WTC11 (cell line): ENCODE measurements at regions not wholly inside any gene's neighbourhood (a gene's known extent, or its start where the extent isn't known, plus 50 kb on each side); places are given as distances from the start of the nearest gene placed in this dataset.

Source experiments
- ETV6 ChIP-seq: sonication (generic); formaldehyde crosslinking; IDR thresholded peaks from 2 replicates; pipeline ENCODE4 v1.8.1; 2022; ENCODE audit warnings: mild to moderate bottlenecking, missing genetic modification reagents
- FOXP1 ChIP-seq: sonication (generic); formaldehyde crosslinking; IDR thresholded peaks from 2 replicates; pipeline ENCODE4 v1.8.0; 2022; ENCODE audit warnings: missing genetic modification reagents, mild to moderate bottlenecking, moderate library complexity, borderline replicate concordance
- NFE2L1 ChIP-seq: sonication (generic); formaldehyde crosslinking; IDR thresholded peaks from 2 replicates; pipeline ENCODE4 v1.8.1; 2023; ENCODE audit warnings: missing genetic modification reagents
- NR3C1 ChIP-seq: sonication (generic); formaldehyde crosslinking; conservative IDR thresholded peaks from 2 replicates; pipeline ENCODE4 v1.8.1; 2023; ENCODE audit warnings: low read depth, mild to moderate bottlenecking, missing genetic modification reagents
- ZNF317 ChIP-seq: sonication (generic); formaldehyde crosslinking; IDR thresholded peaks from 2 replicates; pipeline ENCODE4 v1.8.1; 2023; ENCODE audit warnings: low read depth, mild to moderate bottlenecking, moderate library complexity, missing genetic modification reagents, borderline replicate concordance
- ZNF396 ChIP-seq: fragments of 250-450 bp; sonication (Bioruptor Pico); IDR thresholded peaks from 2 replicates; pipeline ENCODE4 v1.8.0; 2021; ENCODE audit warnings: mild to moderate bottlenecking, moderate library complexity, borderline replicate concordance
- TF ChIP-seq, protein P1 (sequence below): sonication (generic); formaldehyde crosslinking; conservative IDR thresholded peaks from 2 replicates; pipeline ENCODE4 v1.8.1; 2022; ENCODE audit warnings: mild to moderate bottlenecking, missing genetic modification reagents
- TF ChIP-seq, protein P2 (sequence below): fragments of 200-600 bp; IDR thresholded peaks from 2 replicates; pipeline ENCODE4 v1.8.0; 2022; ENCODE audit warnings: antibody characterized with exemption
- TF ChIP-seq, protein P3 (sequence below): sonication (generic); formaldehyde crosslinking; IDR thresholded peaks from 2 replicates; pipeline ENCODE4 v1.8.1; 2022; ENCODE audit warnings: missing genetic modification reagents, borderline replicate concordance
- TF ChIP-seq, protein P4 (sequence below): sonication (generic); formaldehyde crosslinking; IDR thresholded peaks from 2 replicates; pipeline ENCODE4 v1.8.0; 2022; ENCODE audit warnings: mild to moderate bottlenecking, missing genetic modification reagents
- TF ChIP-seq, protein P5 (sequence below): sonication (generic); formaldehyde crosslinking; IDR thresholded peaks from 2 replicates; pipeline ENCODE4 v1.8.0; 2022; ENCODE audit warnings: mild to moderate bottlenecking, missing genetic modification reagents
- TF ChIP-seq, protein P6 (sequence below): sonication (generic); formaldehyde crosslinking; IDR thresholded peaks from 2 replicates; pipeline ENCODE4 v1.8.1; 2022; ENCODE audit warnings: mild to moderate bottlenecking, moderate library complexity, missing genetic modification reagents
- TF ChIP-seq, protein P7 (sequence below): sonication (generic); formaldehyde crosslinking; IDR thresholded peaks from 2 replicates; pipeline ENCODE4 v1.8.1; 2023; ENCODE audit warnings: mild to moderate bottlenecking, moderate library complexity, missing genetic modification reagents

DNA sequence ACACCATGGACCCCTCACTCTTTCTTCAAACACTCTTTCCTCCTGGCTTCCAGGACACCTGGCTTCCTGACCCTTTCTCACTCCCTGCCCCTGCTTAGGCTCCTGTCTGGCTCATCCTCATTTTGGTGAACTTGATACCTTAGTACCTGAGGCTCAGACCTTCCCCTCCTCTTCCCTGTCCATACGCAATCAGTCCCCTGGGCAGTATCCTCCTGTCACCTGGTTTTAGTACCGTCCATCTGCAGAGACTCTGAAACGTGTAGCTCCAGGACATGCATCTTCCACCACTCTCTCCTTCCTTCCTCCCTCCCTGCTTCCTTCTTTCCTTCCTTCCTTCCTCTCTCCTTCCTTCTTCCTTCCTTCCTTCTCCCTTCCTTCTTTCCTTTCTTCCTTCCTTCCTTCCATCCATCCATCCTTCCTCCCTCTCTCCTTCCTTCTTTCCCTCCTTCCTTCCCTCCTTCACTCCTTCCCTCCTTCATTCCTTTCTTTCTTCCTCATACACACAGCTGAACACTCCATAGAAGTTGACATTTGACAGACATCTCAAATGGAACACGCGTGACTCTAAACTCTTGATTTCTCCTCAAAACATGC, 1488.6 kb downstream of the TBC1D22A start:
- TF ChIP-seq, protein P1, sequence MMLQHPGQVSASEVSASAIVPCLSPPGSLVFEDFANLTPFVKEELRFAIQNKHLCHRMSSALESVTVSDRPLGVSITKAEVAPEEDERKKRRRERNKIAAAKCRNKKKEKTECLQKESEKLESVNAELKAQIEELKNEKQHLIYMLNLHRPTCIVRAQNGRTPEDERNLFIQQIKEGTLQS: no peak
- TF ChIP-seq, protein P2, sequence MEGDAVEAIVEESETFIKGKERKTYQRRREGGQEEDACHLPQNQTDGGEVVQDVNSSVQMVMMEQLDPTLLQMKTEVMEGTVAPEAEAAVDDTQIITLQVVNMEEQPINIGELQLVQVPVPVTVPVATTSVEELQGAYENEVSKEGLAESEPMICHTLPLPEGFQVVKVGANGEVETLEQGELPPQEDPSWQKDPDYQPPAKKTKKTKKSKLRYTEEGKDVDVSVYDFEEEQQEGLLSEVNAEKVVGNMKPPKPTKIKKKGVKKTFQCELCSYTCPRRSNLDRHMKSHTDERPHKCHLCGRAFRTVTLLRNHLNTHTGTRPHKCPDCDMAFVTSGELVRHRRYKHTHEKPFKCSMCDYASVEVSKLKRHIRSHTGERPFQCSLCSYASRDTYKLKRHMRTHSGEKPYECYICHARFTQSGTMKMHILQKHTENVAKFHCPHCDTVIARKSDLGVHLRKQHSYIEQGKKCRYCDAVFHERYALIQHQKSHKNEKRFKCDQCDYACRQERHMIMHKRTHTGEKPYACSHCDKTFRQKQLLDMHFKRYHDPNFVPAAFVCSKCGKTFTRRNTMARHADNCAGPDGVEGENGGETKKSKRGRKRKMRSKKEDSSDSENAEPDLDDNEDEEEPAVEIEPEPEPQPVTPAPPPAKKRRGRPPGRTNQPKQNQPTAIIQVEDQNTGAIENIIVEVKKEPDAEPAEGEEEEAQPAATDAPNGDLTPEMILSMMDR: no peak
- TF ChIP-seq, protein P3, sequence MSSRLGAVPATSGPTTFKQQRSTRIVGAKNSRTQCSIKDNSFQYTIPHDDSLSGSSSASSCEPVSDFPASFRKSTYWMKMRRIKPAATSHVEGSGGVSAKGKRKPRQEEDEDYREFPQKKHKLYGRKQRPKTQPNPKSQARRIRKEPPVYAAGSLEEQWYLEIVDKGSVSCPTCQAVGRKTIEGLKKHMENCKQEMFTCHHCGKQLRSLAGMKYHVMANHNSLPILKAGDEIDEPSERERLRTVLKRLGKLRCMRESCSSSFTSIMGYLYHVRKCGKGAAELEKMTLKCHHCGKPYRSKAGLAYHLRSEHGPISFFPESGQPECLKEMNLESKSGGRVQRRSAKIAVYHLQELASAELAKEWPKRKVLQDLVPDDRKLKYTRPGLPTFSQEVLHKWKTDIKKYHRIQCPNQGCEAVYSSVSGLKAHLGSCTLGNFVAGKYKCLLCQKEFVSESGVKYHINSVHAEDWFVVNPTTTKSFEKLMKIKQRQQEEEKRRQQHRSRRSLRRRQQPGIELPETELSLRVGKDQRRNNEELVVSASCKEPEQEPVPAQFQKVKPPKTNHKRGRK (CRISPR knock-in tag): no peak
- TF ChIP-seq ZNF317 (CRISPR knock-in tag) (no peak), FOXP1 (CRISPR knock-in tag) (no peak), NFE2L1 (no peak), ZNF396 (CRISPR knock-in tag) (no peak), ETV6 (CRISPR knock-in tag) (no peak), NR3C1 (CRISPR knock-in tag) (no peak)
- TF ChIP-seq, protein P4, sequence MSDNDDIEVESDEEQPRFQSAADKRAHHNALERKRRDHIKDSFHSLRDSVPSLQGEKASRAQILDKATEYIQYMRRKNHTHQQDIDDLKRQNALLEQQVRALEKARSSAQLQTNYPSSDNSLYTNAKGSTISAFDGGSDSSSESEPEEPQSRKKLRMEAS (CRISPR knock-in tag): no peak
- TF ChIP-seq, protein P5, sequence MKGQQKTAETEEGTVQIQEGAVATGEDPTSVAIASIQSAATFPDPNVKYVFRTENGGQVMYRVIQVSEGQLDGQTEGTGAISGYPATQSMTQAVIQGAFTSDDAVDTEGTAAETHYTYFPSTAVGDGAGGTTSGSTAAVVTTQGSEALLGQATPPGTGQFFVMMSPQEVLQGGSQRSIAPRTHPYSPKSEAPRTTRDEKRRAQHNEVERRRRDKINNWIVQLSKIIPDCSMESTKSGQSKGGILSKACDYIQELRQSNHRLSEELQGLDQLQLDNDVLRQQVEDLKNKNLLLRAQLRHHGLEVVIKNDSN: no peak
- TF ChIP-seq, protein P6, sequence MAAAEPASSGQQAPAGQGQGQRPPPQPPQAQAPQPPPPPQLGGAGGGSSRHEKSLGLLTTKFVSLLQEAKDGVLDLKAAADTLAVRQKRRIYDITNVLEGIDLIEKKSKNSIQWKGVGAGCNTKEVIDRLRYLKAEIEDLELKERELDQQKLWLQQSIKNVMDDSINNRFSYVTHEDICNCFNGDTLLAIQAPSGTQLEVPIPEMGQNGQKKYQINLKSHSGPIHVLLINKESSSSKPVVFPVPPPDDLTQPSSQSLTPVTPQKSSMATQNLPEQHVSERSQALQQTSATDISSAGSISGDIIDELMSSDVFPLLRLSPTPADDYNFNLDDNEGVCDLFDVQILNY (CRISPR knock-in tag): no peak
- TF ChIP-seq, protein P7, sequence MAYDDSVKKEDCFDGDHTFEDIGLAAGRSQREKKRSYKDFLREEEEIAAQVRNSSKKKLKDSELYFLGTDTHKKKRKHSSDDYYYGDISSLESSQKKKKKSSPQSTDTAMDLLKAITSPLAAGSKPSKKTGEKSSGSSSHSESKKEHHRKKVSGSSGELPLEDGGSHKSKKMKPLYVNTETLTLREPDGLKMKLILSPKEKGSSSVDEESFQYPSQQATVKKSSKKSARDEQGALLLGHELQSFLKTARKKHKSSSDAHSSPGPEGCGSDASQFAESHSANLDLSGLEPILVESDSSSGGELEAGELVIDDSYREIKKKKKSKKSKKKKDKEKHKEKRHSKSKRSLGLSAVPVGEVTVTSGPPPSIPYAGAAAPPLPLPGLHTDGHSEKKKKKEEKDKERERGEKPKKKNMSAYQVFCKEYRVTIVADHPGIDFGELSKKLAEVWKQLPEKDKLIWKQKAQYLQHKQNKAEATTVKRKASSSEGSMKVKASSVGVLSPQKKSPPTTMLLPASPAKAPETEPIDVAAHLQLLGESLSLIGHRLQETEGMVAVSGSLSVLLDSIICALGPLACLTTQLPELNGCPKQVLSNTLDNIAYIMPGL (CRISPR knock-in tag): no peak
